DOHH2 (cell line): ENCODE measurements at regions not wholly inside any gene's neighbourhood (a gene's known extent, or its start where the extent isn't known, plus 50 kb on each side); places are given as distances from the start of the nearest gene placed in this dataset.

Experiments
- CTCF ChIP-seq: fragments of 200-600 bp; sonication (generic); IDR thresholded peaks from one replicate; pipeline ENCODE4 v1.5.1; 2014; ENCODE audit warnings: antibody characterized with exemption, mild to moderate bottlenecking, low read depth, low read length; ENCODE audit not compliant: poor library complexity, severe bottlenecking
- EZH2phosphoT487 ChIP-seq: fragments of 200-600 bp; sonication (generic); IDR thresholded peaks from 2 replicates; pipeline ENCODE4 v1.6.1; 2017; ENCODE audit warnings: borderline replicate concordance, mild to moderate bottlenecking, antibody characterized with exemption, low read length, moderate library complexity, mixed read lengths

GRCh38 chr1:181392133-181392532 lies 91.2 kb upstream of the CACNA1E start:
- TF ChIP-seq CTCF (no peak), EZH2phosphoT487 (no peak)
